HG02571 (cell line): ENCODE measurements at regions not wholly inside any gene's neighbourhood (a gene's known extent, or its start where the extent isn't known, plus 50 kb on each side); places are given as distances from the start of the nearest gene placed in this dataset.

Experiments used
- ATAC-seq: cut with Tn5 transposase; IDR thresholded peaks from one replicate; pipeline ENCODE4 v1.9.1; 2021; ENCODE audit warnings: mild to moderate bottlenecking, moderate library complexity; ENCODE audit not compliant: unreplicated experiment

GRCh38 chr6:130670142-130670541 is 157.1 kb upstream of the SMLR1 start:
- ATAC-seq = no peak

- ATAC-seq = no peak
These were observed 156.1 kb upstream of the SMLR1 start for GRCh38 chr6:130671119-130671518.

- ATAC-seq = no peak
These were observed 155.6 kb upstream of the SMLR1 start for GRCh38 chr6:130671577-130671976.

GRCh38 chr6:130672153-130672552 is 155.1 kb upstream of the SMLR1 start:
- ATAC-seq = no peak

GRCh38 chr6:130674604-130675003 is 152.6 kb upstream of the SMLR1 start:
- ATAC-seq = no peak

- ATAC-seq = no peak
These were observed 152.1 kb upstream of the SMLR1 start for GRCh38 chr6:130675072-130675471.

- no peak for ATAC-seq
These were observed 151.0 kb upstream of the SMLR1 start for GRCh38 chr6:130676077-130676772.

GRCh38 chr6:130676773-130677144 is 150.4 kb upstream of the SMLR1 start:
- ATAC-seq = no peak

- ATAC-seq = no peak
These were observed 149.9 kb upstream of the SMLR1 start for GRCh38 chr6:130677312-130677711.

- ATAC-seq = no peak
These were observed 149.4 kb upstream of the SMLR1 start for GRCh38 chr6:130677766-130678165.

- ATAC-seq = no peak
These were observed 147.5 kb upstream of the SMLR1 start for GRCh38 chr6:130679684-130680083.

- no peak for ATAC-seq
These were observed 147.1 kb upstream of the SMLR1 start for GRCh38 chr6:130680116-130680515.

- no peak for ATAC-seq
These were observed 146.2 kb upstream of the SMLR1 start for GRCh38 chr6:130681028-130681427.

GRCh38 chr6:130682066-130682465 is 145.1 kb upstream of the SMLR1 start:
- no peak for ATAC-seq

- ATAC-seq = no peak
These were observed 143.3 kb upstream of the SMLR1 start for GRCh38 chr6:130683761-130684517.

- no peak for ATAC-seq
These were observed 134.5 kb upstream of the SMLR1 start for GRCh38 chr6:130692659-130693058.

- ATAC-seq = no peak
These were observed 133.3 kb upstream of the SMLR1 start for GRCh38 chr6:130693944-130694343.

- no peak for ATAC-seq
These were observed 132.6 kb upstream of the SMLR1 start for GRCh38 chr6:130694606-130695005.

GRCh38 chr6:130696806-130697205 is 130.4 kb upstream of the SMLR1 start:
- no peak for ATAC-seq

- ATAC-seq = peak; percentile 31
These were observed 129.8 kb upstream of the SMLR1 start for GRCh38 chr6:130697271-130697994.

- ATAC-seq = peak; percentile 90
These were observed 129.1 kb upstream of the SMLR1 start for GRCh38 chr6:130697995-130698535.

- no peak for ATAC-seq
These were observed 127.5 kb upstream of the SMLR1 start for GRCh38 chr6:130699742-130700141.
